PC-9 (cell line): ENCODE measurements at regions not wholly inside any gene's neighbourhood (a gene's known extent, or its start where the extent isn't known, plus 50 kb on each side); places are given as distances from the start of the nearest gene placed in this dataset.
"Not testable (repeated sequence)": the region's sequence is repeated elsewhere in the genome, so short reads cannot be mapped to it uniquely, and the experiment has no call there.

Experiments
- EZH2 ChIP-seq: fragments of 200-600 bp; sonication (generic); IDR thresholded peaks from 2 replicates; pipeline ENCODE4 v1.8.0; 2017; ENCODE audit warnings: antibody characterized with exemption, low read depth
- TF ChIP-seq, protein P1 (sequence below): fragments of 200-600 bp; sonication (generic); conservative IDR thresholded peaks from 2 replicates; pipeline ENCODE4 v1.6.1; 2017; ENCODE audit warnings: mixed run types, antibody characterized with exemption, mild to moderate bottlenecking, moderate library complexity

DNA sequence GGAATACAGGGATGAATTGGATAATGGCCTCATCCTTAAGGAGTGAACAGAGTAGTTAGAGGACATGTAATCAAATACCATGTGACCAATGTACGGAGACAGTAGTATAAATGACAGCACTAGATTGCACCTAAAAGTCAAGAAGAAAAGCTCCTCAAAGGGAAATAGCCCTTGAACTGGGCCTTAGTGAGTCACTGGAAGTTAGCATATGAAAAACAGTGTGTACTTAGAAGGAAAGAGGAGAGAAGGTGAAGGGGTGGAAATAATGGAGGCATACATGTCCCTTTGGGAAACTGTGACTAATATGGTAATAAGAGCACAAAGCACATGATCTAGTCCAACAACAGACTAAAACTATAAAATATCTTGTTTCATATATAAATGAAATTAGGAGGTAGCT is 84.9 kb upstream of the FAM25C start:
- TF ChIP-seq, protein P1, sequence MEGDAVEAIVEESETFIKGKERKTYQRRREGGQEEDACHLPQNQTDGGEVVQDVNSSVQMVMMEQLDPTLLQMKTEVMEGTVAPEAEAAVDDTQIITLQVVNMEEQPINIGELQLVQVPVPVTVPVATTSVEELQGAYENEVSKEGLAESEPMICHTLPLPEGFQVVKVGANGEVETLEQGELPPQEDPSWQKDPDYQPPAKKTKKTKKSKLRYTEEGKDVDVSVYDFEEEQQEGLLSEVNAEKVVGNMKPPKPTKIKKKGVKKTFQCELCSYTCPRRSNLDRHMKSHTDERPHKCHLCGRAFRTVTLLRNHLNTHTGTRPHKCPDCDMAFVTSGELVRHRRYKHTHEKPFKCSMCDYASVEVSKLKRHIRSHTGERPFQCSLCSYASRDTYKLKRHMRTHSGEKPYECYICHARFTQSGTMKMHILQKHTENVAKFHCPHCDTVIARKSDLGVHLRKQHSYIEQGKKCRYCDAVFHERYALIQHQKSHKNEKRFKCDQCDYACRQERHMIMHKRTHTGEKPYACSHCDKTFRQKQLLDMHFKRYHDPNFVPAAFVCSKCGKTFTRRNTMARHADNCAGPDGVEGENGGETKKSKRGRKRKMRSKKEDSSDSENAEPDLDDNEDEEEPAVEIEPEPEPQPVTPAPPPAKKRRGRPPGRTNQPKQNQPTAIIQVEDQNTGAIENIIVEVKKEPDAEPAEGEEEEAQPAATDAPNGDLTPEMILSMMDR = not testable (repeated sequence)
- not testable (repeated sequence) for TF ChIP-seq EZH2
